ENCODE measurements at regions not wholly inside any gene's neighbourhood (a gene's known extent, or its start where the extent isn't known, plus 50 kb on each side); places are given as distances from the start of the nearest gene placed in this dataset.

- H3K4me1 ChIP-seq (ENCODE audit: control insufficient read depth, insufficient read depth, low read length), result no peaks in the 10 kb centered on the region
- intact Hi-C loops (cut with DNase I), result no loop called here
- H3K4me3 ChIP-seq (ENCODE audit: low read length), result no peak overlapping the region
- no peak overlapping the region for H3K27ac ChIP-seq (ENCODE audit: low read length)
- H3K9me3 ChIP-seq (ENCODE audit: control insufficient read depth, low read length), result no peaks in the 10 kb centered on the region
- WGBS, result 52% methylated on average over 2 of the region's 2 CpGs
- DNase-seq (no peak), ATAC-seq (no peak)
- H3K27me3 ChIP-seq (ENCODE audit: control insufficient read depth, insufficient read depth), result no peaks in the 10 kb centered on the region
Observed at GRCh38 chr17:71251276-71251675, 869.5 kb upstream of the SOX9 start.

DNA sequence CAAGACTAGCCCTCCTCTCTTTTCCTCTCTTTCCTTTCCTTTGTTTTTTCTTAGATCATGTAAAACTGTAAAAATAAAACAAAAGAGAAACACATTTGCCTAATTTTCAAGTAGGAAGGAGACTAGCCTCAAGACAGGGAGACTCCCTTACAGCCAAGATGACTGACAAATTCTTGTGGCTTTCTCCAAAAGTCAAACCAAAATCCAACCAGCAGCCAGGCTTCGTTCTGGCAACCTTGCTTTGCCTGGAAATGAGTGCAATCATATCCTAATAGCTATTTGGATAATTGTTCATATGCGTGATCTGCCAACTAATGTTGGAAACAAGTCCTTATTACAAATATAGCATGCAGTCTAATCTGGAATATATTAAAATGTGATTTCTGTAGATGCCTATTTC is 868.9 kb upstream of the SOX9 start:
- 53% methylated on average over 2 of the region's 2 CpGs for WGBS
- Histone ChIP-seq H3K4me3 (ENCODE audit: low read length) (no peak overlapping the region), H3K27ac (ENCODE audit: low read length) (no peak overlapping the region), H3K9me3 (ENCODE audit: control insufficient read depth, low read length) (no peaks in the 10 kb centered on the region), H3K27me3 (ENCODE audit: control insufficient read depth, insufficient read depth) (no peaks in the 10 kb centered on the region), H3K4me1 (ENCODE audit: control insufficient read depth, insufficient read depth, low read length) (no peaks in the 10 kb centered on the region)
- no peak for DNase-seq
- intact Hi-C loops (cut with DNase I), result no loop called here
- no peak for ATAC-seq

GRCh38 chr17:71252436-71252835 is 868.4 kb upstream of the SOX9 start:
- WGBS, result 0% methylated on average over 1 of the region's 1 CpG
- Histone ChIP-seq H3K27ac (ENCODE audit: low read length) (no peak overlapping the region), H3K4me1 (ENCODE audit: control insufficient read depth, insufficient read depth, low read length) (no peaks in the 10 kb centered on the region), H3K27me3 (ENCODE audit: control insufficient read depth, insufficient read depth) (no peaks in the 10 kb centered on the region), H3K4me3 (ENCODE audit: low read length) (no peak overlapping the region), H3K9me3 (ENCODE audit: control insufficient read depth, low read length) (no peaks in the 10 kb centered on the region)
- DNase-seq, result no peak
- ATAC-seq, result no peak
- intact Hi-C loops (cut with DNase I), result no loop called here

DNA sequence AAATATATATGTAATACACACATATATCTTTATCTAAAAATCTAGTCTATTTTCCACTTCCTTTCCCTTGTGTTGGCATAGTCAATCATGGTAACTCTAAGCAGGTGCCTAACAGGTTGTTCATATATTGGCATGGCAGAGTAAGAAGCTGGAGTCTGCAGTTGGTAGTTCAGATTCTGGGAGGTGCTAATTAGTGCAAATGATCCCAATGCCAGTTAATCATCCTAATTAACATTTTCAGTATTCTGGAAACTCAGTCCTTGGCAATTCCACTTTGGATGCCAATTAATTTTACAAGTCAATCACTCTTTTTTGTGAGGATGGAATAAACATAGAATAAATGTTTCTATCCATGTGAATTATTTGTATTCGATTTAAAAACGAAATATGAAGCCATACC is 863.7 kb upstream of the SOX9 start:
- Histone ChIP-seq H3K4me1 (ENCODE audit: control insufficient read depth, insufficient read depth, low read length) (no peaks in the 10 kb centered on the region), H3K4me3 (ENCODE audit: low read length) (no peak overlapping the region), H3K27ac (ENCODE audit: low read length) (no peak overlapping the region), H3K27me3 (ENCODE audit: control insufficient read depth, insufficient read depth) (no peaks in the 10 kb centered on the region), H3K9me3 (ENCODE audit: control insufficient read depth, low read length) (no peaks in the 10 kb centered on the region)
- DNase-seq, result no peak
- no peak for ATAC-seq
- intact Hi-C loops (cut with DNase I), result no loop called here
- 79% methylated on average over 2 of the region's 2 CpGs for WGBS

- intact Hi-C loops (cut with DNase I), result no loop called here
- no peak for ATAC-seq
- no peaks in the 10 kb centered on the region for H3K4me1 ChIP-seq (ENCODE audit: control insufficient read depth, insufficient read depth, low read length)
- no peaks in the 10 kb centered on the region for H3K27me3 ChIP-seq (ENCODE audit: control insufficient read depth, insufficient read depth)
- no peaks in the 10 kb centered on the region for H3K9me3 ChIP-seq (ENCODE audit: control insufficient read depth, low read length)
- no peak overlapping the region for H3K4me3 ChIP-seq (ENCODE audit: low read length)
- no peak overlapping the region for H3K27ac ChIP-seq (ENCODE audit: low read length)
- 45% methylated on average over 6 of the region's 6 CpGs for WGBS
- DNase-seq, result no peak
Observed at GRCh38 chr17:71260366-71260940, 860.4 kb upstream of the SOX9 start.

- ATAC-seq (no peak), DNase-seq (no peak)
- Histone ChIP-seq H3K27ac (ENCODE audit: low read length) (no peak overlapping the region), H3K27me3 (ENCODE audit: control insufficient read depth, insufficient read depth) (no peaks in the 10 kb centered on the region), H3K9me3 (ENCODE audit: control insufficient read depth, low read length) (no peaks in the 10 kb centered on the region), H3K4me3 (ENCODE audit: low read length) (no peak overlapping the region), H3K4me1 (ENCODE audit: control insufficient read depth, insufficient read depth, low read length) (no peaks in the 10 kb centered on the region)
- intact Hi-C loops (cut with DNase I), result no loop called here
- 50% methylated on average over 3 of the region's 3 CpGs for WGBS
Observed at GRCh38 chr17:71262586-71262985, 858.2 kb upstream of the SOX9 start.

DNA sequence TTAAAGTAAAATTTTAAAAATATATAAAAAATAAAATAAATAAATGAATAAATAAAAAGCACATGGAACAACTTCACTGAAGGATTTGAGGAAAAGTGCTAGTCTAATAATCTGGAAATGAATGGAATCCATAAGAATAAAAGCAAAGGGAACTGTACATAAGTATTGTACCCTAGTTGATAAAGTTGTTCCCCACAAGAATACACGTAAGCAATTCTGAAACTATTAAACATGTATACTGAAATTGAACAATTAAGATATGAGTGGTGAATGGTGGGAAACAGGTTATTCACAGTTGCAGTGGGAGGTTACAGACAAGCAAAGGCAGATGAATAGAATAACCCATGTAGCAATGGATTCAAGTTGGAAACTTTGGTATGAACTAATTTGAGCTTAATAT is 853.2 kb upstream of the SOX9 start:
- Histone ChIP-seq H3K27ac (ENCODE audit: low read length) (no peak overlapping the region), H3K4me3 (ENCODE audit: low read length) (no peak overlapping the region), H3K9me3 (ENCODE audit: control insufficient read depth, low read length) (peaks cover 2% of the 10 kb centered on the region), H3K27me3 (ENCODE audit: control insufficient read depth, insufficient read depth) (no peaks in the 10 kb centered on the region), H3K4me1 (ENCODE audit: control insufficient read depth, insufficient read depth, low read length) (no peaks in the 10 kb centered on the region)
- intact Hi-C loops (cut with DNase I), result no loop called here
- 64% methylated on average over 1 of the region's 1 CpG for WGBS
- no peak for ATAC-seq
- no peak for DNase-seq

DNA sequence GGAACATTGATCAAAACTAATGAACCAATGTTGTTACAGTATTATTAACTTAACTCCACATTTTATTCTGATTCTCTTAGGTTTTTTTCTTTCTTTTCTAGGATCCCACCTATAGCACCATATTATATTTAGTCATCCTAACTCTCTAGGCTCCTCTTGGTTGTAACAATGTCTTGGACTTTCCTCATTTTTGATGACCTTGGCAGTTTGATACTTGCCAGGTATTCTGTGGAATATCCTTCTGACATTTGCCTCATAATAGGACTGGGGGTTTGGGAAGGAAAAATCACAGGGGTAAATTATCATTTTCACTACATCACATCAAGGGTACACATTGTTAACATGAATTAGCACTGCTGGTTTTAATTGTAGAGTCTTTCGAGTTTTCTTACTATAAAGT is 851.6 kb upstream of the SOX9 start:
- Histone ChIP-seq H3K27ac (ENCODE audit: low read length) (no peak overlapping the region), H3K4me3 (ENCODE audit: low read length) (no peak overlapping the region), H3K27me3 (ENCODE audit: control insufficient read depth, insufficient read depth) (no peaks in the 10 kb centered on the region), H3K4me1 (ENCODE audit: control insufficient read depth, insufficient read depth, low read length) (no peaks in the 10 kb centered on the region), H3K9me3 (ENCODE audit: control insufficient read depth, low read length) (peaks cover 2% of the 10 kb centered on the region)
- 73% methylated on average over 1 of the region's 1 CpG for WGBS
- ATAC-seq, result no peak
- DNase-seq, result no peak
- intact Hi-C loops (cut with DNase I), result no loop called here

- DNase-seq (no peak), ATAC-seq (no peak)
- no peak overlapping the region for H3K27ac ChIP-seq (ENCODE audit: low read length)
- WGBS, result 74% methylated on average over 2 of the region's 2 CpGs
- peaks cover 1% of the 10 kb centered on the region for H3K9me3 ChIP-seq (ENCODE audit: control insufficient read depth, low read length)
- intact Hi-C loops (cut with DNase I), result no loop called here
- no peaks in the 10 kb centered on the region for H3K4me1 ChIP-seq (ENCODE audit: control insufficient read depth, insufficient read depth, low read length)
- H3K4me3 ChIP-seq (ENCODE audit: low read length), result no peak overlapping the region
- no peaks in the 10 kb centered on the region for H3K27me3 ChIP-seq (ENCODE audit: control insufficient read depth, insufficient read depth)
Observed at GRCh38 chr17:71273441-71273840, 847.4 kb upstream of the SOX9 start.

- no peaks in the 10 kb centered on the region for H3K27me3 ChIP-seq (ENCODE audit: control insufficient read depth, insufficient read depth)
- no peak for ATAC-seq
- intact Hi-C loops (cut with DNase I), result no loop called here
- no peak overlapping the region for H3K4me3 ChIP-seq (ENCODE audit: low read length)
- 66% methylated on average over 6 of the region's 6 CpGs for WGBS
- H3K9me3 ChIP-seq (ENCODE audit: control insufficient read depth, low read length), result no peaks in the 10 kb centered on the region
- no peak for DNase-seq
- H3K4me1 ChIP-seq (ENCODE audit: control insufficient read depth, insufficient read depth, low read length), result no peaks in the 10 kb centered on the region
- H3K27ac ChIP-seq (ENCODE audit: low read length), result no peak overlapping the region
Observed at GRCh38 chr17:71276079-71276478, 844.7 kb upstream of the SOX9 start.

DNA sequence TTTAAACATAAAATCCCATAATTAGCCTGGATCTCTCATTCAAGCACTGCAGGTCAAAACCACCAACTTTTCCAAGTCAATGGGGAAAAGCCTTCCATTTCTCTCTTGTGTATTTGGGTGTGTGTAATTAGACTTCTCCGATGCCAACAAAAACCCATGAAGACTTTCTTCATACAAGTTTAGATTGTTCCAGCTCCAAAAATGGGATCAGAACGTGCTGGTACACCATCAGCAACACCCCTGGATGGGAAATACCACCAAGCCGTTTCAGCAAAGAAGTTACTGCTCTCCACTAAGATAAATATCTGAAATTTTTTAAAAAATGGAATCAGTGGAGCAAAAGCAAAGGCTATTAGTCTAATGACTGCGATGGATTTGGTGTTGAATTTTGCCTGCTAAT is 837.3 kb upstream of the SOX9 start:
- no peaks in the 10 kb centered on the region for H3K27me3 ChIP-seq (ENCODE audit: control insufficient read depth, insufficient read depth)
- H3K4me1 ChIP-seq (ENCODE audit: control insufficient read depth, insufficient read depth, low read length), result no peaks in the 10 kb centered on the region
- H3K27ac ChIP-seq (ENCODE audit: low read length), result no peak overlapping the region
- intact Hi-C loops (cut with DNase I), result no loop called here
- DNase-seq, result no peak
- 70% methylated on average over 4 of the region's 4 CpGs for WGBS
- no peak for ATAC-seq
- H3K9me3 ChIP-seq (ENCODE audit: control insufficient read depth, low read length), result no peaks in the 10 kb centered on the region
- no peak overlapping the region for H3K4me3 ChIP-seq (ENCODE audit: low read length)

DNA sequence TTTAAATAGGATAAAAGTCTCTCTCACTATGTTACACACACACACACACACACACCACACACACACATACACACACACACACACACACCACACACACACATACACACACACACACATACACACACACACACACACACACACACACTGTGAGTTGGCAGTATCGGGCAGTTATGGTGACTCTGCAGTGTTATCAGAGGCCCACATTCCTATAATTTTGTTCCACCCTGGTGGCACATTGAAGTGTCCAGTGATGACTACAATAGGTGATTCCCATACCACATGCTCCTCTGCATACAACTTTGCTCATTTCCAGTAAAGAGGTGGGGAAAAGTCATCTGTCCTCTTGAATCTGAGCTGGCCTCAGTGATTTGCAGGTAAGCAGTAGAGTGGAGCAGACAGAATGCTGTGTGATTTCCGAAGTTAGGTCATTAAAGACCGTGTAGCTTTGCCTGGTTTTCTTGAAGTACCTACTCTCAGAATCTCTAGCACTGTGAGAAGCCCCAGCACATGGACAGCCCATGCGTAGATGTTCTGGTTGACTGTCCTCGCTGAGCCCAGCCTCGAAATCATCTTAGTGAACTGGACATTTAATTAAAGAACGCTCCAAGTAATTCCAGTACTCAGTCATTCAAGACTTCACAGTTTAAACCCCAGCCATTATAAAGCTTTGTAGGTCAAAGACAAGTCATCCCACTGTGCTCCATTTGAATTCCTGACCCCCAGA is 836.6 kb upstream of the SOX9 start:
- no peaks in the 10 kb centered on the region for H3K4me1 ChIP-seq (ENCODE audit: control insufficient read depth, insufficient read depth, low read length)
- no peak for DNase-seq
- WGBS, result 80% methylated on average over 7 of the region's 7 CpGs
- no peak overlapping the region for H3K4me3 ChIP-seq (ENCODE audit: low read length)
- intact Hi-C loops (cut with DNase I), result no loop called here
- no peaks in the 10 kb centered on the region for H3K9me3 ChIP-seq (ENCODE audit: control insufficient read depth, low read length)
- no peaks in the 10 kb centered on the region for H3K27me3 ChIP-seq (ENCODE audit: control insufficient read depth, insufficient read depth)
- H3K27ac ChIP-seq (ENCODE audit: low read length), result no peak overlapping the region
- ATAC-seq, result no peak
